CD14-positive monocyte (primary cell): ENCODE measurements at regions not wholly inside any gene's neighbourhood (a gene's known extent, or its start where the extent isn't known, plus 50 kb on each side); places are given as distances from the start of the nearest gene placed in this dataset.
"Not testable (repeated sequence)": the region's sequence is repeated elsewhere in the genome, so short reads cannot be mapped to it uniquely, and the experiment has no call there.

Source experiments
- DNase-seq, 3 donors: peaks; one replicate each; pipeline ENCODE4 v3.0.0-alpha.2; 2011 to 2022
- H2AFZ ChIP-seq: 2 replicates; pipeline ENCODE4 v1.6.0; 2012; ENCODE audit warnings: mild to moderate bottlenecking, low read depth, low read length, inconsistent platforms; ENCODE audit not compliant: insufficient read depth, poor library complexity, severe bottlenecking
- H3K27ac ChIP-seq, 2 donors: 1 replicate in 1 of 2; 2 replicates in 1 of 2; pipeline ENCODE4 v1.5.1; 2012 to 2013; ENCODE audit warnings: low read length in 2 of 2, control low read depth in 1 of 2, inconsistent platforms in 1 of 2, low read depth in 1 of 2, mild to moderate bottlenecking in 1 of 2
- H3K27me3 ChIP-seq, 2 donors: one replicate each; pipeline versions ENCODE4 v1.6.0 to v1.6.1; 2011 to 2013; ENCODE audit warnings: low read length in 2 of 2; ENCODE audit not compliant: control insufficient read depth in 2 of 2, insufficient read depth in 2 of 2
- H3K36me3 ChIP-seq, 2 donors: replicated peaks in 1 of 2; 1 replicate in 1 of 2; 2 replicates in 1 of 2; pipeline versions ENCODE4 v1.5.1 to v1.6.1; 2012 to 2013; ENCODE audit warnings: low read length in 2 of 2, control low read depth in 1 of 2, inconsistent platforms in 1 of 2, mild to moderate bottlenecking in 1 of 2; ENCODE audit not compliant: insufficient read depth in 2 of 2, control insufficient read depth in 1 of 2
- H3K4me1 ChIP-seq, 2 donors: 1 replicate in 1 of 2; 2 replicates in 1 of 2; pipeline versions ENCODE4 v1.5.1 to v1.6.1; 2012 to 2013; ENCODE audit warnings: low read length in 2 of 2, control low read depth in 1 of 2, inconsistent platforms in 1 of 2, mild to moderate bottlenecking in 1 of 2, moderate library complexity in 1 of 2; ENCODE audit not compliant: insufficient read depth in 2 of 2, control insufficient read depth in 1 of 2
- H3K4me2 ChIP-seq: replicated peaks from 2 replicates; pipeline ENCODE3; 2012; ENCODE audit warnings: low read length, moderate library complexity, mild to moderate bottlenecking; ENCODE audit not compliant: poor library complexity, severe bottlenecking; ENCODE audit errors: extremely low read depth
- H3K4me3 ChIP-seq, 3 experiments: fragments of 200-600 bp in 1 of 3; sonication (generic) in 1 of 3; replicated peaks in 1 of 3; 1 replicate in 2 of 3; 2 replicates in 1 of 3; pipeline ENCODE4 v1.5.1; 2011 to 2013; ENCODE audit warnings: low read length in 3 of 3, mild to moderate bottlenecking in 3 of 3, control low read depth in 2 of 3, low read depth in 2 of 3, inconsistent platforms in 1 of 3, moderate library complexity in 1 of 3
- H3K79me2 ChIP-seq: 2 replicates; pipeline ENCODE4 v1.6.0; 2012; ENCODE audit warnings: mild to moderate bottlenecking, control low read depth, inconsistent platforms, low read length, moderate library complexity; ENCODE audit not compliant: insufficient read depth
- H3K9ac ChIP-seq: 2 replicates; pipeline ENCODE4 v1.6.0; 2017; ENCODE audit warnings: low read length, mild to moderate bottlenecking; ENCODE audit not compliant: insufficient read depth, poor library complexity, severe bottlenecking
- H3K9me3 ChIP-seq, 2 donors: replicated peaks in 1 of 2; 1 replicate in 1 of 2; 2 replicates in 1 of 2; pipeline versions ENCODE4 v1.5.1 to v1.6.1; 2012 to 2013; ENCODE audit warnings: low read length in 2 of 2, control low read depth in 1 of 2; ENCODE audit not compliant: control insufficient read depth in 1 of 2, insufficient read depth in 1 of 2
- H4K20me1 ChIP-seq: 2 replicates; pipeline ENCODE4 v1.6.0; 2012; ENCODE audit warnings: mild to moderate bottlenecking, low read length, control low read depth, moderate library complexity; ENCODE audit not compliant: insufficient read depth
- H3K27ac Mint-ChIP-seq, 7 donors: one replicate each; pipeline ENCODE4 v1.8.0; 2020; ENCODE audit warnings: mild to moderate bottlenecking in 7 of 7, mixed read lengths in 7 of 7, moderate library complexity in 6 of 7, inconsistent platforms in 2 of 7
- H3K27me3 Mint-ChIP-seq, 3 donors: one replicate each; pipeline ENCODE4 v1.8.0; 2021 to 2022; ENCODE audit warnings: low read depth in 3 of 3, mild to moderate bottlenecking in 3 of 3, mixed read lengths in 3 of 3, moderate library complexity in 3 of 3, inconsistent platforms in 1 of 3
- H3K36me3 Mint-ChIP-seq, 2 donors: one replicate each; pipeline ENCODE4 v1.8.0; 2020; ENCODE audit warnings: mixed read lengths in 2 of 2, inconsistent platforms in 1 of 2, mild to moderate bottlenecking in 1 of 2
- H3K4me1 Mint-ChIP-seq: one replicate; pipeline ENCODE4 v1.8.0; 2020; ENCODE audit warnings: mild to moderate bottlenecking, mixed read lengths
- H3K4me3 Mint-ChIP-seq, 2 donors: one replicate each; pipeline ENCODE4 v1.8.0; 2020; ENCODE audit warnings: mild to moderate bottlenecking in 2 of 2, mixed read lengths in 2 of 2, moderate library complexity in 1 of 2
- H3K9me3 Mint-ChIP-seq, 7 donors: one replicate each; pipeline ENCODE4 v1.8.0; 2020 to 2022; ENCODE audit warnings: mixed read lengths in 7 of 7, mild to moderate bottlenecking in 6 of 7, moderate library complexity in 6 of 7, inconsistent platforms in 2 of 7
- CTCF ChIP-seq: fragments of 200-600 bp; IDR thresholded peaks from one replicate; pipeline ENCODE4 v1.8.0; 2022; ENCODE audit warnings: antibody characterized with exemption, mild to moderate bottlenecking
- WGBS: methylation state at CpG from one replicate; pipeline ENCODE4 v1.1.5; 2013; ENCODE audit warnings: missing lambda C conversion rate; ENCODE audit not compliant: insufficient coverage; 5-methylcytosine and 5-hydroxymethylcytosine counted together
- intact Hi-C, 2 donors: fragments of 100-400 bp; cut with micrococcal nuclease; formaldehyde crosslinking; loops; one replicate each; pipeline versions ENCODE4 v1.15.0 to v1.15.1; 2023

- H3K4me1 Mint-ChIP-seq = no peaks in the 10 kb centered on the region
- H3K27me3 Mint-ChIP-seq = no peaks in the 10 kb centered on the region
- 84% methylated on average over 4 of the region's 4 CpGs for WGBS
- peak overlapping the region in 1 of 7 donors; percentile 33 for H3K27ac Mint-ChIP-seq
- H3K9ac ChIP-seq = no peak overlapping the region
- H3K9me3 Mint-ChIP-seq = peaks cover 0 to 7% (median 2%) of the 10 kb centered on the region in 7 donors
- H3K4me3 ChIP-seq = no peak overlapping the region
- no peaks in the 10 kb centered on the region for H4K20me1 ChIP-seq
- no peak for DNase-seq
- no peak overlapping the region for H3K4me3 Mint-ChIP-seq
- H3K27ac ChIP-seq = no peak overlapping the region
- no peaks in the 10 kb centered on the region for H3K36me3 ChIP-seq
- TF ChIP-seq CTCF = no peak
- no peaks in the 10 kb centered on the region for H3K27me3 ChIP-seq
- H3K79me2 ChIP-seq = no peaks in the 10 kb centered on the region
- H3K9me3 ChIP-seq = no peaks in the 10 kb centered on the region
- no peak overlapping the region for H3K4me2 ChIP-seq
- no peaks in the 10 kb centered on the region for H3K36me3 Mint-ChIP-seq
- no peaks in the 10 kb centered on the region for H3K4me1 ChIP-seq
- intact Hi-C loops = no loop called here
- no peak overlapping the region for H2AFZ ChIP-seq
Observed at GRCh38 chr6:160883999-160884398, 107.6 kb upstream of the MAP3K4 start.

- H3K27me3 ChIP-seq, H3K27ac Mint-ChIP-seq, H3K27ac ChIP-seq, H3K4me1 Mint-ChIP-seq, H3K4me1 ChIP-seq, H3K9me3 Mint-ChIP-seq, H3K4me3 ChIP-seq, H3K27me3 Mint-ChIP-seq, H4K20me1 ChIP-seq, H3K9me3 ChIP-seq, H2AFZ ChIP-seq, H3K36me3 ChIP-seq, H3K79me2 ChIP-seq, DNase-seq, H3K36me3 Mint-ChIP-seq, H3K4me2 ChIP-seq, intact Hi-C loops, H3K4me3 Mint-ChIP-seq, H3K9ac ChIP-seq: not testable (repeated sequence)
- no CpG with 5 or more reads among the region's 1 CpG for whole genome bisulfite sequencing
Observed at GRCh38 chr6:160889148-160889547, 102.4 kb upstream of the MAP3K4 start.
